ENCODE measurements at regions not wholly inside any gene's neighbourhood (a gene's known extent, or its start where the extent isn't known, plus 50 kb on each side); places are given as distances from the start of the nearest gene placed in this dataset.

DNA sequence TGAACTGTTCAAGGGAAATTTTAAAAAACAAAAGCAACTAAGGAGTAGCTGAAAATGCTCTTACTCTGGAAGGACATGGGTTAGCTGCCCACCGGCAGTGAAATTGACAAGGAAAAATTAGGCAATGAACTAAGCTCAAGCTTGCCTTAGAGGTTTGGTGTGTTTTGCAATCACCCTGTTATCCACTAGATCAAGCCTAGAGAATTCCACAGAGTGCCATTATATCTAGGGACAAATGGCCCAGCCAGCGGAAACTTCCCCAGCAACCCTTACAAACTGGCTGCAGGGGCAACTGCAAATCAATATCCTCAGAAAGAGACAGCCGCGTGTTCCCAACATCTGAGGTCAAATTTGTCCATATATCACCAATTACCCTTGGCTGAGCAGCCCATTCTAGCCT is 258.2 kb downstream of the SP3 start:
- TF ChIP-seq CTCF (conservative IDR thresholded peaks at IDR 0.05; ENCODE audit: low read length) (no peak), EZH2phosphoT487 (IDR thresholded peaks at IDR 0.05; ENCODE audit: borderline replicate concordance) (no peak)
